NCI-H187 (cell line): ENCODE measurements at regions not wholly inside any gene's neighbourhood (a gene's known extent, or its start where the extent isn't known, plus 50 kb on each side); places are given as distances from the start of the nearest gene placed in this dataset.

Experiments used
- DNase-seq, 2 experiments: peaks; one replicate each; lab custom pipeline; 2025; lab: John Stamatoyannopoulos, UW

GRCh38 chr4:90007494-90008167 lies 113.0 kb downstream of the MMRN1 start:
- DNase-seq, result peak; percentile 59 to 65

GRCh38 chr4:90012918-90013317 lies 114.3 kb upstream of the CCSER1 start:
- no peak for DNase-seq

GRCh38 chr4:90024519-90024918 lies 102.7 kb upstream of the CCSER1 start:
- DNase-seq, result no peak

GRCh38 chr4:90025248-90025647 lies 101.9 kb upstream of the CCSER1 start:
- DNase-seq, result no peak

- DNase-seq, result no peak
Measured at GRCh38 chr4:90027565-90027964, 99.6 kb upstream of the CCSER1 start.

GRCh38 chr4:90028460-90028859 lies 98.7 kb upstream of the CCSER1 start:
- DNase-seq, result no peak

GRCh38 chr4:90030202-90030601 lies 97.0 kb upstream of the CCSER1 start:
- DNase-seq, result no peak

- no peak for DNase-seq
Measured at GRCh38 chr4:90030953-90031352, 96.2 kb upstream of the CCSER1 start.

- DNase-seq, result no peak
Measured at GRCh38 chr4:90039122-90039521, 88.1 kb upstream of the CCSER1 start.

- no peak for DNase-seq
Measured at GRCh38 chr4:90051999-90052398, 75.2 kb upstream of the CCSER1 start.

GRCh38 chr4:90057091-90057490 lies 70.1 kb upstream of the CCSER1 start:
- DNase-seq, result no peak

GRCh38 chr4:90060039-90060438 lies 67.2 kb upstream of the CCSER1 start:
- DNase-seq, result no peak

GRCh38 chr4:90061881-90062280 lies 65.3 kb upstream of the CCSER1 start:
- DNase-seq, result no peak

- DNase-seq, result no peak
Measured at GRCh38 chr4:90064196-90064595, 63.0 kb upstream of the CCSER1 start.

GRCh38 chr4:90069151-90069550 lies 58.0 kb upstream of the CCSER1 start:
- no peak for DNase-seq

- no peak for DNase-seq
Measured at GRCh38 chr4:90071289-90072235, 55.6 kb upstream of the CCSER1 start.

GRCh38 chr4:90074322-90074886 lies 52.8 kb upstream of the CCSER1 start:
- no peak for DNase-seq
